ENCODE measurements at regions not wholly inside any gene's neighbourhood (a gene's known extent, or its start where the extent isn't known, plus 50 kb on each side); places are given as distances from the start of the nearest gene placed in this dataset.

- TF ChIP-seq ZFX (IDR thresholded peaks at IDR 0.05; ENCODE audit: borderline replicate concordance) = no peak
- TF ChIP-seq, protein P1, sequence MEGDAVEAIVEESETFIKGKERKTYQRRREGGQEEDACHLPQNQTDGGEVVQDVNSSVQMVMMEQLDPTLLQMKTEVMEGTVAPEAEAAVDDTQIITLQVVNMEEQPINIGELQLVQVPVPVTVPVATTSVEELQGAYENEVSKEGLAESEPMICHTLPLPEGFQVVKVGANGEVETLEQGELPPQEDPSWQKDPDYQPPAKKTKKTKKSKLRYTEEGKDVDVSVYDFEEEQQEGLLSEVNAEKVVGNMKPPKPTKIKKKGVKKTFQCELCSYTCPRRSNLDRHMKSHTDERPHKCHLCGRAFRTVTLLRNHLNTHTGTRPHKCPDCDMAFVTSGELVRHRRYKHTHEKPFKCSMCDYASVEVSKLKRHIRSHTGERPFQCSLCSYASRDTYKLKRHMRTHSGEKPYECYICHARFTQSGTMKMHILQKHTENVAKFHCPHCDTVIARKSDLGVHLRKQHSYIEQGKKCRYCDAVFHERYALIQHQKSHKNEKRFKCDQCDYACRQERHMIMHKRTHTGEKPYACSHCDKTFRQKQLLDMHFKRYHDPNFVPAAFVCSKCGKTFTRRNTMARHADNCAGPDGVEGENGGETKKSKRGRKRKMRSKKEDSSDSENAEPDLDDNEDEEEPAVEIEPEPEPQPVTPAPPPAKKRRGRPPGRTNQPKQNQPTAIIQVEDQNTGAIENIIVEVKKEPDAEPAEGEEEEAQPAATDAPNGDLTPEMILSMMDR (IDR thresholded peaks at IDR 0.05) = no peak
- no peak overlapping the region for H3K27ac ChIP-seq
Measured at GRCh38 chr15:94586099-94586498, 354.7 kb downstream of the MCTP2 start.

- no peak overlapping the region for H3K27ac ChIP-seq
- TF ChIP-seq ZFX (IDR thresholded peaks at IDR 0.05; ENCODE audit: borderline replicate concordance) = no peak
- TF ChIP-seq, protein P1 (IDR thresholded peaks at IDR 0.05) = no peak
Measured at GRCh38 chr15:94587113-94587512, 355.8 kb downstream of the MCTP2 start.

GRCh38 chr15:94588993-94589392 lies 357.6 kb downstream of the MCTP2 start:
- no peak for TF ChIP-seq ZFX (IDR thresholded peaks at IDR 0.05; ENCODE audit: borderline replicate concordance)
- TF ChIP-seq, protein P1 (IDR thresholded peaks at IDR 0.05) = no peak
- H3K27ac ChIP-seq = no peak overlapping the region

DNA sequence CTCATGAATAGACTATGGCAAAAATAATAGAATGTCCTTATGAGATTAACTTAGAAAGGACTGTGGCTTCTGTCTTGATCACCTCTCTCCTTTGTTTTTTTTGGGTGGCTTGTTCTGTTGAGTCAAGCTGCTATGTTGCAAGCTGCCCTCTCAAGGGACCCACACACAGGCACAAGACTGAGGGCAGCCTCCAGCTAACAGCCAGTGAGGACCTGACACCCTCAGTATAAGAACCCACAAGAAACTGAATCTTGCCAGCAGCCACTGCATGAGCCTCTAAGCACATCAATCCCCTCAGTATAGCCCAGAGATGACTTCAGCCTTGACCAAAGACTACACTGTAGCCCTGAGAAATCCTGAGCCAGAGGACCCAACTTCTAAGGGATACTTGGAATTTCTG lies 361.1 kb downstream of the MCTP2 start:
- TF ChIP-seq, protein P1 (IDR thresholded peaks at IDR 0.05) = no peak
- no peak for TF ChIP-seq ZFX (IDR thresholded peaks at IDR 0.05; ENCODE audit: borderline replicate concordance)
- H3K27ac ChIP-seq = no peak overlapping the region

- no peak overlapping the region for H3K27ac ChIP-seq
Measured at GRCh38 chr15:94596707-94597106, 365.3 kb downstream of the MCTP2 start.

DNA sequence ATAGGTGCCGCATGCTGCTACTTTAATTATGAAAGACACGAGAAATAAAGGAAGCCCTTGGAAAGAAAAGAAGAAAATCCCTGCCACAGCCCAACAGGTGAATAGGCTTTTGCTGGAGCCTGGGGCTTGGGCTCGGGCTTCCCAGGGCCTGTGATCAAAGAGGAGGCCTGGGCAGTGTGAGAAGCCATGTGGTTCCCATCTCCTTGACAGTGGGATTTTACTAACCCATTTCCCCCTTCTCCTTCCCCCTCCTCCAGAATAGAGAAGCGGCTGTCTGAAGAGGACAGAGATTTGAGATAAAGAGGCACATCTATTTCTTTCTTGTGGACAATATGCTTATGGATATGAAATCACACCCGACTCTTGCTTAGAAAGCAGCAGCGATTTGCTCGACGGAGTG lies 369.1 kb downstream of the MCTP2 start:
- H3K27ac ChIP-seq = no peak overlapping the region

More at GRCh38 chr15:94596707-94597106, 365.3 kb downstream of the MCTP2 start:
- TF ChIP-seq, protein P1 (IDR thresholded peaks at IDR 0.05) = no peak
- TF ChIP-seq ZFX (IDR thresholded peaks at IDR 0.05; ENCODE audit: borderline replicate concordance) = no peak

DNA sequence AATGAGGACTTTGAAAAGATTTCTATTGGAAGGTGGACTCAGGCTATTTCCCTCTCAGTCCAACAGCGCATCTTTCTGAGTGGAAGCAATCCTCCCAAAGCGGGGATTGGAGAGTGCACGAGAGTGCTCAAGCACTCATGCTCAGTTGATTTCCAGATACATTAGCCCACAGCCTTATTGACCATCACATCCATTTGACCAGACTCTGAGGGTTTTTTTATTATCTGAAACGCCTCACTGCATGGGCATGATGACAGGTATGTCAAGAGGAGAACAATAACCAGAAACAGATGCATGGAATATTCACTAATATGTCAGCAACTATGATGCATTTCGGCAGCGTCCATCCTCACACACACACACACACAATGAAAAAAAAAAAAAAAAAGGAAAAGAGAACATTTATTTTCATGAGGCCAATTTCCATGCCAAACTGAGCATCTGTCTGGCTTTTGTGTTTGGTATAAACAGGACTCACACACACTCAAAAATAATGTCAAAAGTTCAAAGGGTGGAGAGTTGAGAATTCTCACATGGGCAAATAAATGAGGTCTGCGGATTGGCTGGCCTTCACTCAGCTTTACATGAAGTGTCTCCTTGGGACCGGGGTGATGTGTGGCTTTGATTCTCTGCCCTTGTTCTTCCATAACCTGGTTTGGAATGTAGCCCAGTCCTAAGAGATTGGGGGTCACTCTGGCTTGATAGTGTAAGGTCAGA lies 371.6 kb downstream of the MCTP2 start:
- no peak overlapping the region for H3K27ac ChIP-seq
- TF ChIP-seq ZFX (IDR thresholded peaks at IDR 0.05; ENCODE audit: borderline replicate concordance) = no peak
- TF ChIP-seq, protein P1 (IDR thresholded peaks at IDR 0.05) = no peak

More for the DNA sequence above, 369.1 kb downstream of the MCTP2 start:
- TF ChIP-seq, protein P1 (IDR thresholded peaks at IDR 0.05) = no peak
- TF ChIP-seq ZFX (IDR thresholded peaks at IDR 0.05; ENCODE audit: borderline replicate concordance) = no peak

All from 22Rv1 (cell line).